Neutrophil (primary cell): ENCODE measurements at regions not wholly inside any gene's neighbourhood (a gene's known extent, or its start where the extent isn't known, plus 50 kb on each side); places are given as distances from the start of the nearest gene placed in this dataset.

Experiments used
- H3K27ac ChIP-seq: fragments of 200-600 bp; sonication (generic); 2 replicates; pipeline ENCODE4 v1.5.1; 2016; ENCODE audit warnings: mild to moderate bottlenecking, moderate library complexity
- H3K27me3 ChIP-seq: fragments of 200-600 bp; sonication (generic); 2 replicates; pipeline ENCODE4 v1.6.0; 2016; ENCODE audit warnings: mild to moderate bottlenecking
- H3K36me3 ChIP-seq: fragments of 200-600 bp; sonication (generic); 2 replicates; pipeline ENCODE4 v1.5.1; 2017
- H3K4me1 ChIP-seq, 2 experiments: fragments of 200-600 bp in 1 of 2; sonication (generic) in 1 of 2; 1 replicate in 1 of 2; 2 replicates in 1 of 2; pipeline versions ENCODE4 v1.5.1 to v1.6.1; 2013 to 2016; ENCODE audit warnings: low read depth in 1 of 2, low read length in 1 of 2, mild to moderate bottlenecking in 1 of 2, moderate library complexity in 1 of 2; ENCODE audit not compliant: control insufficient read depth in 1 of 2, insufficient read depth in 1 of 2
- H3K4me3 ChIP-seq, 2 experiments: fragments of 200-600 bp in 1 of 2; sonication (generic) in 1 of 2; 1 replicate in 1 of 2; 2 replicates in 1 of 2; pipeline ENCODE4 v1.5.1; 2013 to 2016; ENCODE audit warnings: low read depth in 1 of 2, low read length in 1 of 2, mild to moderate bottlenecking in 1 of 2, moderate library complexity in 1 of 2
- H3K9me3 ChIP-seq: fragments of 200-600 bp; sonication (generic); 2 replicates; pipeline ENCODE4 v1.5.1; 2016
- TF ChIP-seq, protein P1 (sequence below): fragments of 200-600 bp; sonication (generic); IDR thresholded peaks from 2 replicates; pipeline ENCODE4 v1.5.1; 2016; ENCODE audit warnings: antibody characterized with exemption

DNA sequence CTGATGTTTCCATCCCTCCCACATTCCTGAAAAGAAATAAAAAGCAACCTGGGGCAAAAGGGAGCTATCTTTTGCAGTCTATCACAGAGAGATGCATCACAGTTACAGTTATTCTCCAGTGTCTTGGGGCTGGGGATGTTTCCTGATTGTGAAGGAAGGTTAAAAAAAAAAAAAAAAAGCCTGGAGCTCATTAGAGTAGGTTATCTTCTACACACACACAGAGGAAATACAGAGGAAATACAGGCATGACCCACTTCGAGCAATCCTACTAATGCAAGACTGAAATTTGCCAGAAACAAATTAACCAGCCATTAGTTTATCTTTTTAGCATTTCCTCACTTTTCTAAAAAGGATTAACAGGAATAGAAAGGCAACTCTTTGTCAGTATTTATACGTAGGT lies 89.4 kb upstream of the CLMP start:
- Histone ChIP-seq H3K4me1 (no peaks in the 10 kb centered on the region), H3K9me3 (no peaks in the 10 kb centered on the region), H3K27me3 (peaks cover 12% of the 10 kb centered on the region), H3K36me3 (no peaks in the 10 kb centered on the region), H3K27ac (no peak overlapping the region), H3K4me3 (no peak overlapping the region)
- TF ChIP-seq, protein P1, sequence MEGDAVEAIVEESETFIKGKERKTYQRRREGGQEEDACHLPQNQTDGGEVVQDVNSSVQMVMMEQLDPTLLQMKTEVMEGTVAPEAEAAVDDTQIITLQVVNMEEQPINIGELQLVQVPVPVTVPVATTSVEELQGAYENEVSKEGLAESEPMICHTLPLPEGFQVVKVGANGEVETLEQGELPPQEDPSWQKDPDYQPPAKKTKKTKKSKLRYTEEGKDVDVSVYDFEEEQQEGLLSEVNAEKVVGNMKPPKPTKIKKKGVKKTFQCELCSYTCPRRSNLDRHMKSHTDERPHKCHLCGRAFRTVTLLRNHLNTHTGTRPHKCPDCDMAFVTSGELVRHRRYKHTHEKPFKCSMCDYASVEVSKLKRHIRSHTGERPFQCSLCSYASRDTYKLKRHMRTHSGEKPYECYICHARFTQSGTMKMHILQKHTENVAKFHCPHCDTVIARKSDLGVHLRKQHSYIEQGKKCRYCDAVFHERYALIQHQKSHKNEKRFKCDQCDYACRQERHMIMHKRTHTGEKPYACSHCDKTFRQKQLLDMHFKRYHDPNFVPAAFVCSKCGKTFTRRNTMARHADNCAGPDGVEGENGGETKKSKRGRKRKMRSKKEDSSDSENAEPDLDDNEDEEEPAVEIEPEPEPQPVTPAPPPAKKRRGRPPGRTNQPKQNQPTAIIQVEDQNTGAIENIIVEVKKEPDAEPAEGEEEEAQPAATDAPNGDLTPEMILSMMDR: no peak

DNA sequence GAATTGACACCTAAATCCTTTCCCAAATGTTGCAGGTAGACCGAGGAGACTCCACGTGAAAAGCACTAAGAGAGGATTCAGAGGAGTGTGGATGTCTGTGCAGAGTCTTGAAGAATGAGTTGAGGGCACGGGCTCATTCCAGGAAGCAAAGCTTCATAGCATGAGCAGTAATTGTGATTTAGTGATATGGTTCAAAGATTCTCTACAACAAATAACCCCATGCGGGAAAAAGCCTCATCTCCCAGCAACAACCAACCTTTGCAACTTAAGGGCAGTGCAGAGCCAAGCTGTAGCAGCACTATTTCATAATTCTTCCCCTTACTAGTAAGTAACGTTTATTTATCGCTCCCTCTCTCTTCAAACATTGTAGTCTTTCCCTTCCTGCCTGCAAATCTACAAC lies 87.5 kb upstream of the CLMP start:
- Histone ChIP-seq H3K27ac (no peak overlapping the region), H3K4me1 (no peaks in the 10 kb centered on the region), H3K4me3 (no peak overlapping the region), H3K9me3 (no peaks in the 10 kb centered on the region), H3K36me3 (no peaks in the 10 kb centered on the region), H3K27me3 (peaks cover 12% of the 10 kb centered on the region)
- TF ChIP-seq, protein P1: no peak

DNA sequence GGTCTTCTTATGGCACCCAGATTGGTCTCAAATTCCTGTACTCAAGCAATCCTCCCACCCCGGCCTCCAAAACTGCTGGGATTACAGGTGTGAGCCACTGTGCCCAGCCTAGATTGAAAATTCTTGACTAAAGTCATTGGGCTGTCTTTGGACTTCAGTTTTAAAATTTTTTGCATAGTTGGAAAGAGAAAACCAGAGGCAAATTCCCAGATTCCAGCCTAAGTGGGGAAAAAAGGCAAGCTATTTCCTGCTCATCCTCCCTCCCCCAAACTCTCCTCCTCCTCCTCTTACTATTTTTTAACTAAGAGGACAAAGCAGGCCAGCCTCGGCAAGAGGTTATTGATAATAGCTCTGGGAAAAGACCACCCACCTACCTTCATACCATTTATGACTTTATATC lies 78.6 kb upstream of the CLMP start:
- Histone ChIP-seq H3K9me3 (no peaks in the 10 kb centered on the region), H3K27me3 (no peaks in the 10 kb centered on the region), H3K4me3 (no peak overlapping the region), H3K36me3 (no peaks in the 10 kb centered on the region), H3K4me1 (no peaks in the 10 kb centered on the region), H3K27ac (no peak overlapping the region)
- TF ChIP-seq, protein P1: no peak

DNA sequence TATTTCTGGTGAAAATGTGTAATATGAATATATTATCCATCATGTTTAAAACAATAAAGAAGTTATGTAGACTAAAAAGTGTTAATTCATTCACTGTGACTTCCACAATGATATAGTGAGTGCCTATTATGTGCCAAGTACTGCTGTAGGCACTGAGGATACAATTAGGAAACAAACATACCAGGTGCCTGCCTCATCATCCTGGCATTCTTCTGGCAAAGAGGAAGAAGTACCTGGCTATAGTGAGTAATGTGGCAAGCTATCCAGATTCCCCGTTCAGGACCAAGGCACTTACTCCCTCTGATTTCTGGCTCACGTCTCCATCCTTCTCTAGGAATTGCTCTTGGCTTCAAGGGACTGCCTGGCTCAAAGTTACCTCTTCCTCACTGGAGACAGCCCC lies 77.5 kb upstream of the CLMP start:
- Histone ChIP-seq H3K4me1 (no peaks in the 10 kb centered on the region), H3K4me3 (no peak overlapping the region), H3K9me3 (no peaks in the 10 kb centered on the region), H3K27ac (no peak overlapping the region), H3K27me3 (no peaks in the 10 kb centered on the region), H3K36me3 (no peaks in the 10 kb centered on the region)
- TF ChIP-seq, protein P1: no peak

DNA sequence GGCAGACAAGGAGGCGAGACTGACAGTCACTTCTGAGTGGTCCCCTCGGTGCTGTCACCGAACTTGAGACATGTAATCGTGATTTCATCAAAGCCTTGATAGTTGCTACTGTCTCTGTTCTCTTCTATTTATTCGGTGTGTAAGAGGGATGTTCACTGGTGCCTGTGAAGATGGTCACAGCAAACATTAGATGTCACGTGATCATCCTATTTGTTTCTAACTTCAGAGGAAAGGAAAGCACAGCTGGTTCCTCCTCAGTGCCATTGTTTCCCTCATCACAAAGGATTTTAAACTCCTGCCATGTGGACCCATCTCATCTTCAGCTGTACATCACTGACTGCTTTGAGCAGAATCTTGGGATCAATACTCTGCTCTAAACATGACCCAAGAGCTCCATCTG lies 73.1 kb upstream of the CLMP start:
- no peak overlapping the region for H3K4me3 ChIP-seq
- TF ChIP-seq, protein P1: no peak
- H3K9me3 ChIP-seq: no peaks in the 10 kb centered on the region

DNA sequence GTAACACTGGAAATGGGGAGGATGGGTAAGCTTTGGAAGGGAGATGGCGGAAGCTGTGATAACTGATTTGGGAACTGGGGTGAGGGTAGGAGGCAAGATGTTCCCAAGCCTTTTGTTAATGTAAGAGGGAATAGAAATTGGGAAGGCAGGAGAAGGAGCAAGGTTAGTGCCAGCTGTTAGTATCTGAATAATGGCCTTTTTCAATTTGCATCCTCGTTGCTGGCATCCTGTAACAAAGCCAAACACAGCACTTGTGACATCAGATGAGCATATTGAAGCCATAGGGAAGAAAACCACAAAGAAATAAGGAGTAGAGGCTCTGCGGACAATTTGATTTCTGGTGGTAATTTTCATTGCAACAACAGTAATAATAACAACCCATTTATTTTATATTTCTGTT lies 70.9 kb upstream of the CLMP start:
- Histone ChIP-seq H3K27me3 (peaks cover 29% of the 10 kb centered on the region), H3K9me3 (no peaks in the 10 kb centered on the region), H3K4me1 (peaks cover 4 to 5% of the 10 kb centered on the region in 2 experiments), H3K36me3 (no peaks in the 10 kb centered on the region), H3K4me3 (no peak overlapping the region), H3K27ac (no peak overlapping the region)
- TF ChIP-seq, protein P1: no peak

More for the DNA sequence above, 73.1 kb upstream of the CLMP start:
- Histone ChIP-seq H3K36me3 (no peaks in the 10 kb centered on the region), H3K27ac (no peak overlapping the region), H3K27me3 (peaks cover 23% of the 10 kb centered on the region), H3K4me1 (no peaks in the 10 kb centered on the region)
